ENCODE measurements at regions not wholly inside any gene's neighbourhood (a gene's known extent, or its start where the extent isn't known, plus 50 kb on each side); places are given as distances from the start of the nearest gene placed in this dataset.

DNA sequence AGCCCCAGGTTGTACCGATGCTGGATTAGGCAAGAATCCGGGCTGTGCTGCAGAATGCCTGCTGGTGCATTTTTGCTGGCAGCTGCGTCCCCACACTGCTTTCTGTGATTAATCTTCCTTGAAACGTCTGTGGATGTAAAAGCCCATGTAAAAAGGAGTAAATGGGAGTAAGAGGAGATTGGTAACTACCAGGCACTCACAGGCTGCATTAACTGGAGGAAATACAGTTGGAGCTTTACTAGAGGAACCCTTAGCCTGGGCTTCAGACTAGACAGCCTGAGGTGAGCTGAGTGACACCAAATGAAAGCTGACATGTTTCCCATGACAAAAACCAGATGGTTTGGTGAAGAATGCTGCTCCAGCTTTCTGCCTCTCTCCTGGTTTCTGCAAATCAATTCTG is 190.4 kb upstream of the GAS1 start:
- no peaks in the 10 kb centered on the region for H3K4me1 ChIP-seq (ENCODE audit: control insufficient read depth, extremely low read depth, insufficient read depth, low read length)
- H3K79me2 ChIP-seq (ENCODE audit: control insufficient read depth, insufficient read depth, low read length), result no peaks in the 10 kb centered on the region
- no peaks in the 10 kb centered on the region for H4K20me1 ChIP-seq (replicated peaks; ENCODE audit: control insufficient read depth, extremely low read depth, insufficient read depth, low read length)
- H3K4me3 ChIP-seq (replicated peaks in 1 of 3; ENCODE audit: insufficient read depth in 1 of 3, low read depth in 1 of 3, low read length in 3 of 3), result no peak overlapping the region
- H3K9me3 ChIP-seq (replicated peaks; ENCODE audit: control insufficient read depth, insufficient read depth, low read length), result no peaks in the 10 kb centered on the region
- DNase-seq (ENCODE audit: low read depth, low spot score) (no peak), FAIRE-seq (no peak)
- BruUV-seq (replicated peaks), result no TSS peak
- H3K4me2 ChIP-seq (ENCODE audit: insufficient read depth, low read length), result no peak overlapping the region
- CTCF ChIA-PET, result no interaction called here
- intact Hi-C loops (cut with micrococcal nuclease), result no loop called here
- no peak overlapping the region for H2AFZ ChIP-seq (ENCODE audit: low read depth, low read length)
- TF ChIP-seq JUN (IDR thresholded peaks at IDR 0.05; ENCODE audit: borderline replicate concordance, insufficient read depth, insufficient read length, low read depth), result no peak
- TF ChIP-seq MYC (IDR thresholded peaks at IDR 0.05; ENCODE audit: low read depth, low read length), result no peak
- TF ChIP-seq POLR2A (IDR thresholded peaks at IDR 0.05; ENCODE audit: low read depth, low read length), result no peak
- no peak for TF ChIP-seq FOS (IDR thresholded peaks at IDR 0.05; ENCODE audit: borderline replicate concordance, insufficient read depth, low read length)
- no peak for TF ChIP-seq CTCF (IDR thresholded peaks at IDR 0.05; ENCODE audit: extremely low read depth in 1 of 2, insufficient read depth in 1 of 2, low read depth in 1 of 2, low read length in 2 of 2)
- no peak for TF ChIP-seq EZH2 (IDR thresholded peaks at IDR 0.05; ENCODE audit: borderline replicate concordance, low read depth, low read length, severe bottlenecking)
- no peak for TF ChIP-seq POLR2AphosphoS5 (IDR thresholded peaks at IDR 0.05; ENCODE audit: insufficient read depth, low read depth, low read length)
- TF ChIP-seq GATA2 (IDR thresholded peaks at IDR 0.05; ENCODE audit: insufficient read depth, insufficient read length, low read depth, low read length), result no peak
- TF ChIP-seq, protein P1, sequence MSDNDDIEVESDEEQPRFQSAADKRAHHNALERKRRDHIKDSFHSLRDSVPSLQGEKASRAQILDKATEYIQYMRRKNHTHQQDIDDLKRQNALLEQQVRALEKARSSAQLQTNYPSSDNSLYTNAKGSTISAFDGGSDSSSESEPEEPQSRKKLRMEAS (IDR thresholded peaks at IDR 0.05; ENCODE audit: insufficient read depth, insufficient read length), result no peak
- H3K36me3 ChIP-seq (ENCODE audit: control insufficient read depth in 2 of 2, extremely low read depth in 1 of 2, insufficient read depth in 2 of 2, low read length in 2 of 2), result no peaks in the 10 kb centered on the region
- POLR2A ChIA-PET, result no interaction called here
- H3K9me1 ChIP-seq (replicated peaks; ENCODE audit: control insufficient read depth, extremely low read depth, insufficient read depth, low read length), result no peaks in the 10 kb centered on the region
- H3K9ac ChIP-seq (replicated peaks; ENCODE audit: extremely low read depth, insufficient read depth, low read length), result no peak overlapping the region
- no peaks in the 10 kb centered on the region for H3K27me3 ChIP-seq (ENCODE audit: control insufficient read depth in 2 of 2, insufficient read depth in 2 of 2, low read length in 2 of 2)
- no peak overlapping the region for H3K27ac ChIP-seq (ENCODE audit: insufficient read depth, low read depth, low read length)
- dilution Hi-C loops (cut with MboI; ENCODE audit: extremely low pct_ligation_motif_present, low sequenced_read_pairs), result no loop called here

Measured in endothelial cell of umbilical vein (primary cell).